ENCODE measurements at regions not wholly inside any gene's neighbourhood (a gene's known extent, or its start where the extent isn't known, plus 50 kb on each side); places are given as distances from the start of the nearest gene placed in this dataset.

DNA sequence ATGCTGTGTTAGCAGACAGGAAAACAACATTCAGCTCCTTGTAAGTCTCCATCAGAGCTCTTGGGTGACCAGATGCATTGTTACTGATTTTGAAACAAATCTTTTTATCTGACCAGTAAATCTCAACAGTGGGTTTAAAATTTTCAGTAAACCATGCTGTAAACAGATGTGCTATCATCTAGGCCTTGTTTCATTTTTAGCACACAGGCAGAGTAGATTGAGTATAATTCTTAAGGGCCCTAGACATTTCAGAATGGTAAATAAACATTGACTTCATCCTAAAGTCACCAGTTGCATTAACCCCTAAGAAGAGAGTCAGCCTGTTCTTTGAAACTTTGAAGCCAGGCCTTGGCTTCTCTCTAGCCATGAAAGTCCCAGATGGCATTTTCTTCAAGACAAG, 237.2 kb upstream of the BMP2 start:
- H3K27me3 Mint-ChIP-seq, result no peaks in the 10 kb centered on the region
- no peak for DNase-seq
- H3K36me3 Mint-ChIP-seq, result no peaks in the 10 kb centered on the region
- Histone ChIP-seq H3K9me3 (ENCODE audit: control insufficient read depth in 2 of 2, low read length in 2 of 2) (peaks cover 0 to 1% of the 10 kb centered on the region in 2 experiments), H3K4me1 (ENCODE audit: control insufficient read depth, insufficient read depth, low read length, poor library complexity, severe bottlenecking) (no peaks in the 10 kb centered on the region), H3K27ac (ENCODE audit: insufficient read depth, low read length, poor library complexity, severe bottlenecking) (no peak overlapping the region), H3K27me3 (ENCODE audit: control insufficient read depth, insufficient read depth, low read length) (no peaks in the 10 kb centered on the region), H3K4me3 (ENCODE audit: low read depth, low read length) (no peak overlapping the region), H3K36me3 (ENCODE audit: control insufficient read depth, insufficient read depth, low read length) (no peaks in the 10 kb centered on the region)
- no peak for ATAC-seq (ENCODE audit: low read depth in 2 of 2)
- H3K4me1 Mint-ChIP-seq, result no peaks in the 10 kb centered on the region
- H3K9me3 Mint-ChIP-seq, result peaks cover 0 to 11% (median under 1%) of the 10 kb centered on the region in 7 donors
- H3K4me3 Mint-ChIP-seq, result no peak overlapping the region
- H3K27ac Mint-ChIP-seq, result no peak overlapping the region

DNA sequence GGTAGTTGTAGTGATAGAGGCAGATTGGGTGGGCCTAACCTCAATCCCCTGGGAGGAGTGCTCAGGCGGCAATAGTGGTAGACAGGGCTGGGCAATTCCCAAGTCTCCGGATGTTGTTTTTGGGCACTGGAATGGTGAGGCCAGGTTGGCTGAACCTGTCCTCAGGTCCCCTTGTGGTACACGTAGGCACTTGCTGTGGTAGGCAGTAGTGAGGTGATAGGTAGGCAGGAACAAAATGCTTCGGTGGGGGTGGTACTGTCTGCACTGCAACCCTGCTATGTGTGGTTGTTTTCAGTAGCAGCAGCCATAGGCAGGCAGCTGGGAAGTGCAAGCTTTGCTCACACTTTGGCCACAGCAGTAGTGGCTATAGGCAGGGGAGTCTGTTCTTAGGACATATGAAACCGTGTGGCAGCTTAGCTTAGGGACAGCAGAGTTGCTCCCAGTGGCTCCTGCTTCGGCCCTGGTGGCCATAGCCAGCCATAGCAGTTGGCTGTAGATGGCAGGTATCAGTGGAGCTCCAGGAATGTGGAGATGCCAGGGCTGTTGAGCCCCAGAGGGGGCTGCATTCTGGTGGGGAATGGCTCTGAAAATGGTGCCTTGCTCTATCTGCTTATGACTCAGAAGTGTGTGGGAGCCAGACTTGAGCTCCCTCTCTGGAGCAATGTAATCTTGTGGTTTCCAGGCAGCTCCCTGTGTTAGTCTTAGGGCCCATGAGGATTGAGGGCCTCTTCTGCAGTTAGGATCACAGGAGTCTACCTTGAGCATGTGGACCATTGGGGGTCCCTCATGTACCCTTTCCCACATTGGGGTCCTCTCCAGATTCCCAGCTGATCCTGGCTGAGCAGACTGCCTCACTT, 241.8 kb upstream of the BMP2 start:
- ATAC-seq (ENCODE audit: low read depth in 2 of 2), result no peak
- Mint-ChIP-seq H3K4me3 (no peak overlapping the region), H3K27me3 (no peaks in the 10 kb centered on the region), H3K9me3 (peaks cover 0 to 32% (median 7%) of the 10 kb centered on the region in 7 donors), H3K36me3 (no peaks in the 10 kb centered on the region), H3K27ac (no peak overlapping the region), H3K4me1 (no peaks in the 10 kb centered on the region)
- Histone ChIP-seq H3K9me3 (ENCODE audit: control insufficient read depth in 2 of 2, low read length in 2 of 2) (peaks cover 0 to 8% of the 10 kb centered on the region in 2 experiments), H3K4me1 (ENCODE audit: control insufficient read depth, insufficient read depth, low read length, poor library complexity, severe bottlenecking) (no peaks in the 10 kb centered on the region), H3K27ac (ENCODE audit: insufficient read depth, low read length, poor library complexity, severe bottlenecking) (no peak overlapping the region), H3K4me3 (ENCODE audit: low read depth, low read length) (no peak overlapping the region), H3K36me3 (ENCODE audit: control insufficient read depth, insufficient read depth, low read length) (no peaks in the 10 kb centered on the region), H3K27me3 (ENCODE audit: control insufficient read depth, insufficient read depth, low read length) (no peaks in the 10 kb centered on the region)
- DNase-seq, result no peak

DNA sequence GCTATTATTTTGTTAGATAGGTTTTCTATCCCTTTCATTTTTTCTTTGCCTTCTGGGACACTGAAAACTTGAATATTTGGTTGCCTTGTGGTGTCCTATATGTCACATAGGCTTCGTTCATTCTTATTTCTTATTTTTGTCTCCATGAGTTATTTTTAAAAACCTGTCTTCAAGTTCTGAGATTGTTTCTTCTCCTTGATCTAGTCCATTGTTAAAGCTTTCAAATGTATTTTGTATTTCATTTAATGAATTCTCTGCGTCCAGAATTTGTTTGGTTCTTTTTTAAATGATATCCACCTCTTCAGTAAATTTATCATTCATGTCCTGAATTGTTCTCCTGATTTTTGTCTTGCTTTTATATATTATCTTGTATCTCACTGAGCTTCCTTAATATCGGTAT, 243.2 kb upstream of the BMP2 start:
- no peaks in the 10 kb centered on the region for H3K27me3 ChIP-seq (ENCODE audit: control insufficient read depth, insufficient read depth, low read length)
- no peak for ATAC-seq (ENCODE audit: low read depth in 2 of 2)
- H3K4me1 Mint-ChIP-seq, result no peaks in the 10 kb centered on the region
- no peak overlapping the region for H3K4me3 Mint-ChIP-seq
- DNase-seq, result no peak
- H3K36me3 ChIP-seq (ENCODE audit: control insufficient read depth, insufficient read depth, low read length), result no peaks in the 10 kb centered on the region
- H3K27ac Mint-ChIP-seq, result peak overlapping the region in 1 of 3 donors; percentile 35
- H3K36me3 Mint-ChIP-seq, result no peaks in the 10 kb centered on the region
- H3K9me3 Mint-ChIP-seq, result peaks cover 0 to 36% (median 9%) of the 10 kb centered on the region in 7 donors
- no peak overlapping the region for H3K4me3 ChIP-seq (ENCODE audit: low read depth, low read length)
- H3K4me1 ChIP-seq (ENCODE audit: control insufficient read depth, insufficient read depth, low read length, poor library complexity, severe bottlenecking), result no peaks in the 10 kb centered on the region
- H3K27ac ChIP-seq (ENCODE audit: insufficient read depth, low read length, poor library complexity, severe bottlenecking), result no peak overlapping the region
- peaks cover 0 to 8% of the 10 kb centered on the region in 2 experiments for H3K9me3 ChIP-seq (ENCODE audit: control insufficient read depth in 2 of 2, low read length in 2 of 2)
- no peaks in the 10 kb centered on the region for H3K27me3 Mint-ChIP-seq

DNA sequence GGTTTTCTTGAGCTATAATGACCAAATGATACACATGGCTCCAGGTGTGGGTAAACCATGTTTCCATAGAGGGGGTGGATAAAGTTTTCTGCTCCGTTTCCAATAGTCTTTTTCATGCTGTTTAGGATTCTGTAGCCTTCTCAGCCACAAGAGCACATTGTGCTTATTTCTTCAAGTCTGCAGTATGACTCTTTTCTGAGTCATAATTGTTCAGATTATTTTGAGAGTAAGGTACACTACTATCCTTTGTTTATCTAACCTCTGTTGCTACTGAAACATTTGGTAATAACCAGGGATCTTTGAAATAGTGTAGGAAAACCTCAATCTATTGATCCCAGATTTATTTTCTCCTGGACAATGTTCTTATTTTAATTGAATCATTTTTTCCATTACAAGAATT, 247.9 kb upstream of the BMP2 start:
- Mint-ChIP-seq H3K9me3 (peaks cover 1 to 28% (median 8%) of the 10 kb centered on the region in 7 donors), H3K36me3 (no peaks in the 10 kb centered on the region), H3K4me1 (no peaks in the 10 kb centered on the region), H3K27ac (no peak overlapping the region), H3K27me3 (no peaks in the 10 kb centered on the region), H3K4me3 (no peak overlapping the region)
- H3K27ac ChIP-seq (ENCODE audit: insufficient read depth, low read length, poor library complexity, severe bottlenecking), result no peak overlapping the region
- no peaks in the 10 kb centered on the region for H3K27me3 ChIP-seq (ENCODE audit: control insufficient read depth, insufficient read depth, low read length)
- peaks cover 0 to under 1% of the 10 kb centered on the region in 2 experiments for H3K9me3 ChIP-seq (ENCODE audit: control insufficient read depth in 2 of 2, low read length in 2 of 2)
- no peak overlapping the region for H3K4me3 ChIP-seq (ENCODE audit: low read depth, low read length)
- no peaks in the 10 kb centered on the region for H3K36me3 ChIP-seq (ENCODE audit: control insufficient read depth, insufficient read depth, low read length)
- no peak for DNase-seq
- ATAC-seq (ENCODE audit: low read depth in 2 of 2), result no peak
- no peaks in the 10 kb centered on the region for H3K4me1 ChIP-seq (ENCODE audit: control insufficient read depth, insufficient read depth, low read length, poor library complexity, severe bottlenecking)

DNA sequence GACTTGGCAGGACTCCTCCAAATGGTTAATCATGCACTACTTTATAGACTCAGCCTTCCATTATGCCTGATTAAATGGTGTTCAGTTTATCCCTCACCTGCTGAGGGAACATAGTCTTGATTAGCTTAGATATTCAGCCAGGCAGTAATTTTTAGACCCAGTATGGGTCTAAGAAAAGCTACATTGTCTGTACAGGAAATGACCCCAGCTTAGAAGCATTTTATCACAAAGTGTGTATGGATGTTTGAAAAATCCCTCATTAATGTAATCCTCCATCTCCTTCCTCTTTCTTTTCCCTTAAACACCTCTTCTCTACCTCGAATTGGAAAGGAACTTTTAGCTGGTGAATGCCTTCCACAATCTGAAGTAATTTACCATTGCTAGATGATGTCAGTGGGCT, 252.2 kb upstream of the BMP2 start:
- H3K36me3 ChIP-seq (ENCODE audit: control insufficient read depth, insufficient read depth, low read length), result no peaks in the 10 kb centered on the region
- H3K4me3 Mint-ChIP-seq, result no peak overlapping the region
- no peak overlapping the region for H3K27ac Mint-ChIP-seq
- no peaks in the 10 kb centered on the region for H3K4me1 ChIP-seq (ENCODE audit: control insufficient read depth, insufficient read depth, low read length, poor library complexity, severe bottlenecking)
- no peaks in the 10 kb centered on the region for H3K4me1 Mint-ChIP-seq
- no peak overlapping the region for H3K4me3 ChIP-seq (ENCODE audit: low read depth, low read length)
- no peak overlapping the region for H3K27ac ChIP-seq (ENCODE audit: insufficient read depth, low read length, poor library complexity, severe bottlenecking)
- no peaks in the 10 kb centered on the region for H3K9me3 ChIP-seq (ENCODE audit: control insufficient read depth in 2 of 2, low read length in 2 of 2)
- no peaks in the 10 kb centered on the region for H3K27me3 ChIP-seq (ENCODE audit: control insufficient read depth, insufficient read depth, low read length)
- H3K27me3 Mint-ChIP-seq, result no peaks in the 10 kb centered on the region
- ATAC-seq (ENCODE audit: low read depth in 2 of 2), result no peak
- peaks cover 0 to 9% (median 3%) of the 10 kb centered on the region in 7 donors for H3K9me3 Mint-ChIP-seq
- DNase-seq, result no peak
- H3K36me3 Mint-ChIP-seq, result no peaks in the 10 kb centered on the region

DNA sequence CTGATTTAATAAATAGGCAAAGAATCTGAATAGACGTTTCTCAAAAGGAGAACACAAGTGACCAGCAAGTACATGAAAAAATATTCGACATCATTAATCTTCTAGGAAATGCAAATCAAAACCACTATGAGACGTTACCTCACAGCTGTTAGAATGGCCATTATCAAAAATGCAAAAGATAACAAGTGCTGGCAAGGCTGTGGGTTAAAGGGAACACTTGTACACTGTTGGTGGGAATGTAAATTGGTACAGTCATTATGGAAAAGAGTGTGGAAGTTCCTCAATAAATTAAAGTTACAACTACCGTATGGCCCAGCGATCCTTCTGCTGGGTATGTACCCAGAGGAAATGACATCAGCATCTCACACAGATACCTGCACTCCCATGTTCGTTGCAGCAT, 253.9 kb upstream of the BMP2 start:
- Histone ChIP-seq H3K4me1 (ENCODE audit: control insufficient read depth, insufficient read depth, low read length, poor library complexity, severe bottlenecking) (no peaks in the 10 kb centered on the region), H3K36me3 (ENCODE audit: control insufficient read depth, insufficient read depth, low read length) (no peaks in the 10 kb centered on the region), H3K4me3 (ENCODE audit: low read depth, low read length) (no peak overlapping the region), H3K9me3 (ENCODE audit: control insufficient read depth in 2 of 2, low read length in 2 of 2) (no peaks in the 10 kb centered on the region), H3K27ac (ENCODE audit: insufficient read depth, low read length, poor library complexity, severe bottlenecking) (no peak overlapping the region), H3K27me3 (ENCODE audit: control insufficient read depth, insufficient read depth, low read length) (no peaks in the 10 kb centered on the region)
- ATAC-seq (ENCODE audit: low read depth in 2 of 2) (no peak), DNase-seq (no peak)
- Mint-ChIP-seq H3K36me3 (no peaks in the 10 kb centered on the region), H3K9me3 (peaks cover 0 to 12% (median 4%) of the 10 kb centered on the region in 7 donors), H3K27ac (no peak overlapping the region), H3K4me3 (no peak overlapping the region), H3K27me3 (no peaks in the 10 kb centered on the region), H3K4me1 (no peaks in the 10 kb centered on the region)

DNA sequence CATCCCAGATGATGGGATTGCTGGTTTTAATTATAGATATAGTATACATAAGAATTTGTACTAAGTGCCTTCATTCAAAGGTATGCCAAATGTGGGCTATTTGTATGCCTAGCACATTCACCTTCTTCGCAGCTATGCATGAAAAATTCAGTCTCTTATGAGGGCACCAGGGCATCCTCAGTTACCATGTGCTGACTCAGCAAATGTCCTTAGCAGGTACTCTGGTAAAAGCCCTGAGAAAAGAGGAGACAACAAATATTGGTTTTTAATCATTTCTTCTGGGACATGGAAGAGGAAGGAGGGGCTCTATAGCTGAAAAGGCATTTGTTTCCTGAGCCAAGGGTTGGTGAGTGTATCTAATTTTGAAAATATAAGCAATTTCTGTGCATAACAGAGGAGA, 258.1 kb upstream of the BMP2 start:
- Histone ChIP-seq H3K27me3 (ENCODE audit: control insufficient read depth, insufficient read depth, low read length) (no peaks in the 10 kb centered on the region), H3K36me3 (ENCODE audit: control insufficient read depth, insufficient read depth, low read length) (no peaks in the 10 kb centered on the region), H3K4me3 (ENCODE audit: low read depth, low read length) (no peak overlapping the region), H3K27ac (ENCODE audit: insufficient read depth, low read length, poor library complexity, severe bottlenecking) (no peak overlapping the region), H3K9me3 (ENCODE audit: control insufficient read depth in 2 of 2, low read length in 2 of 2) (no peaks in the 10 kb centered on the region), H3K4me1 (ENCODE audit: control insufficient read depth, insufficient read depth, low read length, poor library complexity, severe bottlenecking) (no peaks in the 10 kb centered on the region)
- no peak overlapping the region for H3K4me3 Mint-ChIP-seq
- no peaks in the 10 kb centered on the region for H3K36me3 Mint-ChIP-seq
- H3K27ac Mint-ChIP-seq, result no peak overlapping the region
- ATAC-seq (ENCODE audit: low read depth in 2 of 2), result no peak
- H3K4me1 Mint-ChIP-seq, result no peaks in the 10 kb centered on the region
- H3K27me3 Mint-ChIP-seq, result no peaks in the 10 kb centered on the region
- H3K9me3 Mint-ChIP-seq, result peaks cover 0 to 12% (median 0%) of the 10 kb centered on the region in 7 donors
- DNase-seq, result no peak

DNA sequence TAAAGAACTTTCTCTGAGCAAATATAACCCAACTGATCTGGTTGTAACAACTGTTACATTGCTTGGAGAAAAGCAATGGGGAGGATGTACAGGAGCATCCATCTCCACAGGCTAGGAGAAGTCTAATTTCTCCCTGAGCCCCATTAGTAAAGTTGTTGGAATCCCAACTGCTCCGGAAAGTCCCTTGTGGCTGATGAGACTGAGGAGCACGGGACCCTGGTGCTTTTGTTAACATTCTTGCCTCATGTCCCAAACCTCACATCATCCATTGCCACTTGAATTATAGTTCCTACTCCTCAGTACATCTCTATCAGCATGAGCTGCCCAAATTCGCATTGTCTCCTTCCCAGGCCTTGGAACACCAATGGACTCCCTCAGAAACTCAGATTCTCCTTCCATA, 260.6 kb upstream of the BMP2 start:
- Histone ChIP-seq H3K36me3 (ENCODE audit: control insufficient read depth, insufficient read depth, low read length) (no peaks in the 10 kb centered on the region), H3K4me3 (ENCODE audit: low read depth, low read length) (no peak overlapping the region), H3K27ac (ENCODE audit: insufficient read depth, low read length, poor library complexity, severe bottlenecking) (no peak overlapping the region), H3K9me3 (ENCODE audit: control insufficient read depth in 2 of 2, low read length in 2 of 2) (no peaks in the 10 kb centered on the region), H3K4me1 (ENCODE audit: control insufficient read depth, insufficient read depth, low read length, poor library complexity, severe bottlenecking) (no peaks in the 10 kb centered on the region), H3K27me3 (ENCODE audit: control insufficient read depth, insufficient read depth, low read length) (no peaks in the 10 kb centered on the region)
- DNase-seq (no peak), ATAC-seq (ENCODE audit: low read depth in 2 of 2) (no peak)
- Mint-ChIP-seq H3K9me3 (peaks cover 0 to 12% (median 0%) of the 10 kb centered on the region in 7 donors), H3K27ac (no peak overlapping the region), H3K27me3 (no peaks in the 10 kb centered on the region), H3K4me3 (no peak overlapping the region), H3K36me3 (no peaks in the 10 kb centered on the region), H3K4me1 (no peaks in the 10 kb centered on the region)
